ENCODE measurements at regions not wholly inside any gene's neighbourhood (a gene's known extent, or its start where the extent isn't known, plus 50 kb on each side); places are given as distances from the start of the nearest gene placed in this dataset.

GRCh38 chr11:28677721-28678120, 569.5 kb downstream of the METTL15 start:
- TF ChIP-seq CTCF (IDR thresholded peaks at IDR 0.05) = no peak

GRCh38 chr11:28675183-28675582, 567.0 kb downstream of the METTL15 start:
- TF ChIP-seq CTCF (IDR thresholded peaks at IDR 0.05) = no peak

- TF ChIP-seq CTCF (IDR thresholded peaks at IDR 0.05) = peak; percentile 42; the same call in 1 of the 2 replicates
Observed at GRCh38 chr11:28674433-28675103, 566.4 kb downstream of the METTL15 start.

- no peak for TF ChIP-seq CTCF (IDR thresholded peaks at IDR 0.05)
Observed at GRCh38 chr11:28673691-28674432, 565.7 kb downstream of the METTL15 start.

- TF ChIP-seq CTCF (IDR thresholded peaks at IDR 0.05) = no peak
Observed at GRCh38 chr11:28671274-28671673, 563.1 kb downstream of the METTL15 start.

GRCh38 chr11:28666632-28667031, 558.4 kb downstream of the METTL15 start:
- no peak for TF ChIP-seq CTCF (IDR thresholded peaks at IDR 0.05)

- no peak for TF ChIP-seq CTCF (IDR thresholded peaks at IDR 0.05)
Observed at GRCh38 chr11:28659716-28660348, 551.6 kb downstream of the METTL15 start.

All from LNCAP (cell line).